MG63 (cell line): ENCODE measurements at regions not wholly inside any gene's neighbourhood (a gene's known extent, or its start where the extent isn't known, plus 50 kb on each side); places are given as distances from the start of the nearest gene placed in this dataset.
A peak's percentile ranks its signal among the peaks of the same experiment; 100 is the strongest.
"Not testable (repeated sequence)": the region's sequence is repeated elsewhere in the genome, so short reads cannot be mapped to it uniquely, and the experiment has no call there.

Source experiments
- DNase-seq: peaks from one replicate; pipeline ENCODE4 v3.0.0-alpha.2; 2020
- H3K27me3 ChIP-seq: fragments of 250-450 bp; sonication (Bioruptor Pico); 2 replicates; pipeline ENCODE4 v1.5.1; 2020; ENCODE audit warnings: mild to moderate bottlenecking, moderate library complexity
- H3K36me3 ChIP-seq: fragments of 250-450 bp; sonication (Bioruptor Pico); 2 replicates; pipeline ENCODE4 v1.5.1; 2020; ENCODE audit warnings: mild to moderate bottlenecking, moderate library complexity
- H3K4me3 ChIP-seq: fragments of 250-450 bp; sonication (Bioruptor Pico); 2 replicates; pipeline ENCODE4 v1.5.1; 2020; ENCODE audit warnings: mild to moderate bottlenecking, moderate library complexity
- H3K9me3 ChIP-seq: fragments of 250-450 bp; sonication (Bioruptor Pico); 2 replicates; pipeline ENCODE4 v1.5.1; 2020; ENCODE audit warnings: mild to moderate bottlenecking, moderate library complexity

DNA sequence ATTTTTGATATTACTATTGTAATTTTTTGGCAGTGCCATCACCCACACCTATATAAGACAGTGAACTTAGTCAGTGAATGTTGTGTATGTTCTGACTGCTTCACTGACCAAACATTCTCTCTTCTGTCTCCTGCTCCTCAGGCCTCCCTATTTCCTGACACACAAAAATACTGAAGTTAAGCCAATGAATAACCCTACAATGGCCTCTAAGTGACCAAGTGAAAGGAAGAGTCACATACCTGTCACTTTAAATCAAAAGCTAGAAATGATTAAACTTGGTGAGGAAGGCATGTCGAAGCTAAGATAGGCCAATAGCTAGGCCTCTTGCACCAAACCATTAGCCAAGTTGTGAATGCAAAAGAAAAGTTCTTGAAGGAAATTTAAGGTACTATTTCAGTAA is 151.9 kb downstream of the RND3 start:
- no peak overlapping the region for H3K4me3 ChIP-seq
- H3K27me3 ChIP-seq = no peaks in the 10 kb centered on the region
- no peak for DNase-seq
- no peaks in the 10 kb centered on the region for H3K9me3 ChIP-seq
- no peaks in the 10 kb centered on the region for H3K36me3 ChIP-seq

DNA sequence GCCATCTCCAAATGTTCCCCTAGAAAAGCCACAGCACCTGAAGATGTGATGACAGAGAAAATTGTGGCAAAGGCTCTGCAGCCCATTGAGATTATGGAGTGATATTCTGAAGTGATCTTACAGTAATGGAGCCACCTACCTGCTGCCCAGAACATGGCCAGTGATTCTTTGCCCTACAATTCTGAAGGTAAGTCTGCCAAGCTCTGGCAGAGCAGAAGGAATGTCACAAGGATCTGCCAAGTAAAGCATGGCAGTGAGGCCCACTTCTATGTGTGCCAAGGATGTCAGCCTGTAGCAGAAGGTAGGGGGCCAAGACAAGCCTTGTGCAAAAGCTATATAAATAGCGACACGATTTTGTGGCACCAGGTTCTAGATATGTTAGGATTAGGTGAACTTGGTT is 155.1 kb downstream of the RND3 start:
- Histone ChIP-seq H3K27me3 (no peaks in the 10 kb centered on the region), H3K9me3 (no peaks in the 10 kb centered on the region), H3K4me3 (no peak overlapping the region), H3K36me3 (no peaks in the 10 kb centered on the region)
- DNase-seq = peak; percentile 25

DNA sequence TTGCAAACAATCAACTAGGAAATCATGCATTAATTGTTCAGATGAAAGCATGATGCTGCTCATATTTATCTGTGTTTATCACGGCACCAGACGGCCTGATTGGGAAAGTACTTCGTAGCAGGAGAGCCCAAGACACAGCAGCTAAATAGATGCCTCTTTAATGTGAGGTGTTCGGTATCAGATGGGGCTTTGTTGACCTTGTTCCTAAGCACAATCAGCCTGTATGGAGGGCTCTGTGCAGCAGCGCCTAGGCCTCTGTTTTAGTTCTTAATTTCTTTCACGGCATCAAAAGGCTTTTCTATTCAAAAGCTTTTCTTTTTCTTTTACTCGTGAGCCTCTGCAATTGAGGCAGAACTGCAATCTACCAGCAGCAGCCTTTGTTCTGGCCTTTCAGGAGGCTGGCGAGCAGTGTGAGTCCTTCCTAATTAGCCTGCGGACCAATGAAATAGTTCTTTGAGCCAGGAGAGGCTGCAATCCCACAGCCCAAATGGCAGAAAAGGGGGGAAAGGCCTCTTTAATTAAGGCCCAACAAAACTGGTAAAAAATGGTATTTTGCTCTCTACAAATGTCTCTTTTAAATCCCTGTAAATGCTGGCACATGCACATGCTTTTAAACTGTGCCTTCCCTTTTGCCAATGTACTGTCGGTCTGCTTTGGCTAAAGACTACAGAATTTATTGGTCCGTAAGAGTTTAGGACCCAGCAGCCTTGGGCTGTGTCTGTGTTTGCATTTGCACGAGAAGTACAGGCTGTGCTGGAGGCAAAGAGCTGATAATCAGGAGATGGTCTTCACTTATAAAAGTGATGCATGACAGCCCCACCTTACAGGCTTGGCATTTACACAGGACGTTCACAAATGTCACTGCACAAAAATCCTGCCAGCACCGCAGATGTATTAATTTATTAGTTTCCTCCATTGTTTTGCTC is 159.6 kb downstream of the RND3 start:
- Histone ChIP-seq H3K9me3 (no peaks in the 10 kb centered on the region), H3K36me3 (no peaks in the 10 kb centered on the region), H3K27me3 (no peaks in the 10 kb centered on the region), H3K4me3 (no peak overlapping the region)
- no peak for DNase-seq

DNA sequence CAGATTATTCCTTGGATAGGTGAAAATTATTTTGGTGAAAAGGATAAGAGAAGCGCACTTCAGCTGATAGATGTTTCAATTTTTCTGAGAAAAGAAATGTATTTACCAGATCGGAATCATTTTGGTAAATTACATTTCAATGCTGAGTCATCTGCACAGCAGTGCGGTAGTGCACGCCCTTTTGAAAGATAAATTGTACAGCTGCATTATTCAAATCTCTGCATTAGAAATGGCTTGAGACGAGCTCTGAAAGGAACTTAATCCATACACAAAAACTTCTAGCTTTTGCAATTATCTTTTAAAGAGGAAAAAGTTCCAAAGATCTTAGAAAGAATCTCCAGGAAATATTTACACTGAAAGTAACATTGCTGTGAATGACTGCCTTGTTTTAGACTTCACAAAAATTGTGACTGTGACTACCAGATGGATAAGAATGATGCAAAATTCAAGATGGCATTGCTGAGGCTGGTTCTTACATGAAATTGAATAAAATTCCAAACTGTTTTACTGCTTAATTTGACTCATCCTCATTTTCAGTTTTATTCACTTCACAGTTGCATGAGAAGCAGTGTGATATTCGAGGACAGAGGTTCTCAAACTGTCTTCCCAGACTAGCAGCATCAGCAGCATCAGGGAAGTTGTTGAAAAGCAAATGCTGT is 161.7 kb downstream of the RND3 start:
- H3K36me3 ChIP-seq = no peaks in the 10 kb centered on the region
- H3K9me3 ChIP-seq = no peaks in the 10 kb centered on the region
- DNase-seq = no peak
- no peaks in the 10 kb centered on the region for H3K27me3 ChIP-seq
- H3K4me3 ChIP-seq = no peak overlapping the region

DNA sequence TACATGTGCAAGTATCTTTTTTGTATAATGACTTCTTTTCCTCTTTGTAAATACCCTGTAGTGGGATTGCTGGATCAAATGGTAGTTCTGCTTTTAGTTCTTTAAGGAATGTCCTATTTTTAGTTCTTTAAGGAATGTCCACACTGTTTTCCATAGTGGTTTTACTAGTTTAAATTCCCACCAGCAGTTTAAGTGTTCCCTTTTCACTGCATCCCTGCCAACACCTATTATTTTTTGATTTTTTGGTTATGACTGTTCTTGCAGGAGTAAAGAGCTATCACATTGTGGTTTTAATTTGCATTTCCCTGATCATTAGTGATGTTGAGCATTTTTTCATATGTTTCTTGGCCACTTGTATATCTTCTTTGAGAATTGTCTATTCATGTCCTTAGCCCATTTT is 164.4 kb downstream of the RND3 start:
- not testable (repeated sequence) for H3K36me3 ChIP-seq, H3K4me3 ChIP-seq, DNase-seq, H3K9me3 ChIP-seq, H3K27me3 ChIP-seq

DNA sequence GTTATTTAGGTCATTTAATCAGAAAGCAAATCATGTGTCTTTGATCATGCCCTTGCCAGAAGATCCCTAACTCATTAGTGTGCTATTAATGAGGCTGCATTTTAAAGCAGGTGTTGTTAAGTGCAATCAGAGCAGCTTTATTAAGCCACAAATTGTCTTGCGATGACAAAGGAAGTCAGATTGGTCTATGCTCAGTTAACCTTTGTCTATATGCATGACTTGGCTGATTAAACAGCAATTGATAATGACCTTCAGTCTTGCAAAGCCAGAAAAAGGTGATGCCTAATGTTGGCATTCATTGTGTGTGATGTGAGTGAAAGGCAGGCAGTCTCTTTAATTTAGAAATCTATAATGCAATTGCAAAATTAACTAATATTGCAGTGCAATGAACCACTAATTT is 166.9 kb downstream of the RND3 start:
- Histone ChIP-seq H3K36me3 (no peaks in the 10 kb centered on the region), H3K27me3 (no peaks in the 10 kb centered on the region), H3K4me3 (no peak overlapping the region), H3K9me3 (no peaks in the 10 kb centered on the region)
- no peak for DNase-seq

DNA sequence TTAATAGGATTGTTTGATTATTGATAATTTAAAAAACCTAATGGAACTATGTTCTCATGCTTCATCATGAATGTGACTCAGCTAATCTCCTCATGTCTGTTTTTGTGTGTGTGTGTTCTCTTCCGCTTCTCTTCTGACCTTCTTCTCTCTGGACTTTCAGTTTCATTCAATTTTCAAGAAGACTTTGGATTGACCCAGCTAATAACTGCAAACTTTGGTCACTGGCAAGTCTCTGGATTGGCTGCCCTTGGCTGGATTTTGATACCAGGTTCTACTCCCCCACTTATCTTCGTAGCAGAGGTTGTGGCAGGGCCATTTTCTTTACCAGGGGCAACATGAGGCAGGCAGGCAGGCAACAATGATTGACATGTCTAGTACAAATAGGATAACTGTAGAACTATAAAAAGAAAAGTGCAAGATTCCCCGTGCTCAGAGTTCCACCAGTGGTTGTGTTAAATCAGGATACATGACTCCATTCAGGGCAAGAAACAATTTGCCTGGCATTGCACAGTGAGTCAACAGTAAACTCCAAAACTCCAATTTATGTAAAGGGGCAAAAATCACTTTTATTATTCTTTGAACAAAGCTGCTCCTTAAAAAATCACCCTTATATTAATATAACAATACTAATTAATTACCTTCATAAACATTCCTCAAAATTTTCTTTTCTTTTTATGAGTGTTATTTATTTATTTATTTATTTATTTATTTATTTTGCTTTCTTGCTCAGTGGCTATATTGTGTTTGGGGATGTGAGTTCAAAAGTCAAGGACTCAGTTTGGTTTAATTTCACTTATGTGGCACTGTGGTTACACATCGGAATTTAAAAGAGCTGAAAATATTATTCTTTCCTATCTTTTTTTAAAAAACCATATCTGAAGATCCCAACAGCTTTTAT is 167.6 kb downstream of the RND3 start:
- H3K27me3 ChIP-seq = no peaks in the 10 kb centered on the region
- H3K4me3 ChIP-seq = no peak overlapping the region
- no peak for DNase-seq
- no peaks in the 10 kb centered on the region for H3K36me3 ChIP-seq
- H3K9me3 ChIP-seq = 0 out of 2 replicates have a peak, but pooled peaks cover 3% of the 10 kb centered on the region

DNA sequence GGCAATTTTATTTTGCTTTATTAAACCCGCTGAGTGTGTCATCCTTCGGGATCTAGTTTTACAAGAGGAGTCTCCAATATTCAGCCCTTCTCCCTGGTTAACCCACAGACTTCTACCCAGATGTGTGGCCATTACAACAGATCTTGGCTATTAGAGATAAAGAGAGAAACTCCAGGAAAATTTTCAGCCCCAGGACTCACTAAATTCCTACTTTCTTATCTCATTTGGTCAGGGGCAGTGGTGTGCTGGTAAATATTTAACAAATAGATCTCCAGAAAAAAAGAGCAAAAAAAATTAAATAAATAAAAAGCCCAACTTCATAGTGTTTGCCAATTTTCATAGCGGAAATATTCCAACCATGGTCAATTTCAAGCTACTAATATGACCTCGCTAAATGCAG is 168.4 kb downstream of the RND3 start:
- 0 out of 2 replicates have a peak, but pooled peaks cover 3% of the 10 kb centered on the region for H3K9me3 ChIP-seq
- no peaks in the 10 kb centered on the region for H3K36me3 ChIP-seq
- no peak overlapping the region for H3K4me3 ChIP-seq
- no peaks in the 10 kb centered on the region for H3K27me3 ChIP-seq
- DNase-seq = no peak

DNA sequence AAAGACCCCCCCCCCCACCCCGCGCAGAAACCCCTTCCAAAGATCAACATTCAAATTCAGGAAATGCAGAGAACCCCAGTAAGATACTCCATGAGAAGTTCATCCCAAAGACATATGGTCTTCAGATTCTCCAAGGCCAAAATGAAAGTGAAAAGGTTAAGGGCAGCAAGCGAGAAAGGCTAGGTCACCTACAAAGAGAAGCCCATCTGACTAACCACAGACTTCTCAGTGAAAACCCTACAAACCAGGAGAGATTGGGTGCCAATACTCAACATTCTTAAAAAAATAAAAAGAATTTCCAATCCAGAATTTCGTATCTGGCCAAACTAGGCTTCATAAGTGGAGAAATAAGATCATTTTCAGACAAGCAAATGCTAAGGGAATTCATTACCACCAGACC is 175.2 kb downstream of the RND3 start:
- Histone ChIP-seq H3K36me3 (no peaks in the 10 kb centered on the region), H3K27me3 (no peaks in the 10 kb centered on the region), H3K4me3 (no peak overlapping the region), H3K9me3 (peaks cover 12% of the 10 kb centered on the region)
- no peak for DNase-seq

DNA sequence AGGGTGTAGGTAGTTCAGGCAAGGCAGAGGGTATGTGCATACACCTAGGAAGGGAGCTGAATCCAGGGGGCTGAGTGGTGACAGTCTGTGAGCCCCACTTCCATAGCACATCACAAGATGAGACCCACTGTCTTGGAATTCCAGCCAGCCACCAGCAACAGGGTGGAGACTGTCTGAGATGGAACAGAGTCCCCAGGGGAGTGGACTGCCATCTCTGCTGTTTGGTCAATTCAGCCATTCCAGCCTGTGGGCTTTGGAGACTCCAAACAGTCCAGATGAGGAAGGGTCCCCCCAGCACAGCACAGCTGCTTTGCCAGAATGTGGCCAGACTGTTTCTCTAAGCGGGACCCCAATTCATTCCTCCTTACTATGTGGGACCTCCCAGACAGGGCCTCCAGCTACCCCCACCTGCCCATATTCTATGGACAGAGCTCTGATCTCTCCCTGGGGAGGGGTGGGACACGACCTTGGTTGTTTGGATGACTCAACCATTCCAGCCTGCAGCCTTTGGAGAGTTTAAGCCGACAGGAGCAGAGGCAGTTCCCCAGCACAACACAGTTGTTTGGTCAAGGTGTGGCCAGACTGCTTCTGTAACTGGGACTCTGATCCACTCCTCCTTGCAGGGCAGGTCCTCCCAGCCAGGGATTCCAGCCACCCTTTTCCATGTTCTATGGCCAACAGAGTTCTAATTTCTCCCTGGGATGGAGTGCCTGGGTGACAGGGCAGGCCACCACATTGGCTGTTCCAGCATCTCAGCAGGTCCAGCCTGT is 178.0 kb downstream of the RND3 start:
- no peaks in the 10 kb centered on the region for H3K36me3 ChIP-seq
- no peak overlapping the region for H3K4me3 ChIP-seq
- H3K9me3 ChIP-seq = peaks cover 12% of the 10 kb centered on the region
- H3K27me3 ChIP-seq = no peaks in the 10 kb centered on the region
- DNase-seq = no peak

DNA sequence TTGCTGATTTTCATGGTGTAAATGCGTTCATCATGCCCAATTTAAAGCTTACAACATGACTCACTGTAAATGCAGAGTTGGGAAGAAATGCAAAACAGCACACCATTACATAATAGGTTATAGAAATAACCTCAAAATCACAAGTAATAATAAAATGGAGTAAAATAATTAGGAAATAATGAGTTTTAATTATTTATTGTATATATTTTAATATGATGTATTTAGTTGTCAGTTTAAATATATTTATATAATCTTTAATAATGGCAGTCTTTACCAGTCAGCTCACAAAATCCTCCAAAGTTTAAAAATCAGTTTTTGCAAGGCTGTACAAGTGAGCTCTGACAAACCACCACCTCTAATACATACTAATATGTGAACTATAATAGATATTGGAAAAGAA is 180.2 kb downstream of the RND3 start:
- no peak overlapping the region for H3K4me3 ChIP-seq

DNA sequence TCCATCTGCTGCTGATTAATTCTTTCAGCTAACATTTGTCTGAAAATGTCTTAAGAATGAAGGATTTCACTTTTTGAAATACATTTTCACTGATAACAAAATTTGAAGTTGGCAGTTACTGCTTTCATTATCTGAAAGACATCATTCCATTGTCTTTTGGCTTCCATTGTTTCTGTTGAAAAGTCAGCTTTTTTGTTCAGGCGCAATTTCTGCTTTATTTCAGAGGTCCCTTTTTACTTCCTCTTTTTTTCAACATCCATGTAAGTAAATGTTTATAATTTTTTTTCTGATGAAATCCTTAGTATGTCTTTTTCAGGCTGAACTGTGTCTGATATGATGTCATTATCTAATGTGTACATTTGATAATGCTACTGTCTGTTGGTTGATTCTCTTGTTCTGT is 184.2 kb downstream of the RND3 start:
- no peaks in the 10 kb centered on the region for H3K36me3 ChIP-seq
- DNase-seq = no peak
- peaks cover 17% of the 10 kb centered on the region for H3K9me3 ChIP-seq
- H3K27me3 ChIP-seq = no peaks in the 10 kb centered on the region
- no peak overlapping the region for H3K4me3 ChIP-seq

More for the DNA sequence above, 180.2 kb downstream of the RND3 start:
- Histone ChIP-seq H3K27me3 (no peaks in the 10 kb centered on the region), H3K36me3 (no peaks in the 10 kb centered on the region), H3K9me3 (peaks cover 17% of the 10 kb centered on the region)
- no peak for DNase-seq

DNA sequence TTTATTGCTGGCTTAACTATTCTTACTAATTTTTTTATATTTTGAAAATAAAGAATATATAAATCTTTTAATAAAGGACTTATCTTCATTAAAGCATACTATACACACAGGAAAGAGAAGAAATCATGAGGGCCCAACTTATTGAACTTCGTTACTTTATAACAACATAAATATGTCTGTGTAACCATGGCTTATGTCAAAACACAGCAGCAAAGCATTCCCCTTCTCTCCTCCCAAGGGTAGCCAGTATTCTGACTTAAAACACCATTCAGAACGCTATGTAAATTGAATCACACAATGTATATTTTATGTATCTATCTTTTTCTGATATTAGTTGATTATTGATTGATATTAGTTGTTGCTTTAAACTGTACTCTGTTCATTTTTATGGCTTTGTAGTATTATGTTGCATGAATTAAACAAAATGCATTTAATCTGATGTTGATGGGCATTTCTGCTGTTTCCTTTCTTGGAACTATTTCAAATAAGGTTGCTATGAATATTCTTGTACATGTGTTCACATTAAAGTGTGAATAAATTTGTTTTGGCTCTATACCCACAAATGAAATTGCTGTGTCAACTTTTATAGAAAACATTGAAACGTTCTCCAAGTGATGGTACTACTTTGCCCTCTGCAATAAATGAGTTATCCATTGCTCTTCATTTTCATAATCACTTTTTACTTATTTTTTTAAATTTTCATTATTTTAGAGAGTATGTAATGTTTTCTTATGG is 188.7 kb downstream of the RND3 start:
- Histone ChIP-seq H3K27me3 (no peaks in the 10 kb centered on the region), H3K36me3 (no peaks in the 10 kb centered on the region), H3K9me3 (peaks cover 10% of the 10 kb centered on the region), H3K4me3 (no peak overlapping the region)
- no peak for DNase-seq

DNA sequence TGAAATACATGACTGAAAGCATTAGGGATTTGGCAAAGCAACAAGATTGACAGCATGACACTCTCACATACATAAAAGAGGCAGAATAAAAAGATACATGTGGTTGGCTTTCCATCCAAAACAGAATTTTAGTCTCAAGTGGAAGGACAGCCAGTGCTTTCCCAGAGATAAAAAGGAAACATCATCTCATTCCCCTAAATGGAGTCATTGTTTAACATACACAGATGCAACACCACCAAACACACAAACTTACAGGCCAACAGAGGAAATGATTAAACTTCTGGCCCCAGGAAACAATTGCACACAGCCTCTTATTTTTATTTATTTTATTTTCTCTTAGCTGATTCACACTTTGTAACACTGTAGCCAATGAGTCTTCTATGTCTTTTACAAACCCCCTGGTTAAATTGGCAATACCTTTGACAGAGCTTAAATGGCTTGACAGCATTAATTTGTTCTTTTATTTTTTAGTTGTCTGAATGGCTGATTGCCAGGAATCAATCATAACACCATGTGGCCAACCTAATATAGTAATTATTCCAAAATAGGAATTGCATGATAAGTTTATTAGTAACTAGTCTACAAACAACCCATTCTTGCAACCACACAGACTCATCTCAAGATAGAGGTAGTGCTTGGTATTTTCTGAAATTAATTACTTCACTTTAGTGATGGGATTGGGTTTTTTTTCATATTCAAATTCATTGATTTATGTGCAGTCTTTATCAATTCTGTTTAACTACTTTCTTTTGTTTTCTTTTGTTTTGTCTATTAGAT is 190.5 kb downstream of the RND3 start:
- Histone ChIP-seq H3K4me3 (no peak overlapping the region), H3K27me3 (no peaks in the 10 kb centered on the region), H3K36me3 (no peaks in the 10 kb centered on the region), H3K9me3 (peaks cover 2% of the 10 kb centered on the region; the same call in 1 of the 2 replicates)
- DNase-seq = peak; percentile 59

DNA sequence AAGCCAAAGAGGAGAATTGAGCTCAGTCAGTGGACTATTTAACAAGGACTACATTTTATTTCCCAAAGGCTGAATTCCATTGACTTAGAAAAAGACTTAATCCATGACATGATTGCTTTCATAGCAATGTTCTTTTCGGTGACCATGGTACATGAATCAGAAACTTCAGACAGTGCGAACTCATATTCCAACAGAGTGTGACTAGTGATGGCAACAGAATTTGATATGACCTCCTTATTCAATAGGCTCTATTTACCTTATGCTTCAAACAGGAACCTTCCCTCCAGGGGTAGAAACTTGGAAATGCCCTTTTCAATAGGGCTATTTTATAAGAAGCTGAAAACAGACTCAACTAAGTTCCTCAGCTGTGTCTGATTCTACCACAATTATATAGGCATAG is 191.9 kb downstream of the RND3 start:
- H3K27me3 ChIP-seq = no peaks in the 10 kb centered on the region
- H3K36me3 ChIP-seq = no peaks in the 10 kb centered on the region
- H3K4me3 ChIP-seq = no peak overlapping the region
- no peak for DNase-seq
- H3K9me3 ChIP-seq = peaks cover 2% of the 10 kb centered on the region; the same call in 1 of the 2 replicates
